Left colon (tissue), 2 donors: ENCODE measurements at regions not wholly inside any gene's neighbourhood (a gene's known extent, or its start where the extent isn't known, plus 50 kb on each side); places are given as distances from the start of the nearest gene placed in this dataset.
"Not testable (repeated sequence)": the region's sequence is repeated elsewhere in the genome, so short reads cannot be mapped to it uniquely, and the experiment has no call there.

Source experiments
- ATAC-seq: fragments of 200-7000 bp; cut with Tn5 transposase; one replicate; pipeline ENCODE4 v1.9.1; 2020; ENCODE audit warnings: mild to moderate bottlenecking, moderate library complexity
- DNase-seq, 2 donors: peaks; one replicate each; pipeline ENCODE4 v3.0.0-alpha.2; 2020
- intact Hi-C, 2 donors: fragments of 100-400 bp; cut with DNase I in 1 of 2; cut with micrococcal nuclease in 1 of 2; formaldehyde crosslinking; loops; one replicate each; pipeline versions ENCODE4 v1.11.2 to v1.14.0; 2022; cut with DNase I, micrococcal nuclease
- donor health status: DM: no; HTN: no; CAD: no.
- donor health status: DM: yes; HTN: yes; CAD: no.

DNA sequence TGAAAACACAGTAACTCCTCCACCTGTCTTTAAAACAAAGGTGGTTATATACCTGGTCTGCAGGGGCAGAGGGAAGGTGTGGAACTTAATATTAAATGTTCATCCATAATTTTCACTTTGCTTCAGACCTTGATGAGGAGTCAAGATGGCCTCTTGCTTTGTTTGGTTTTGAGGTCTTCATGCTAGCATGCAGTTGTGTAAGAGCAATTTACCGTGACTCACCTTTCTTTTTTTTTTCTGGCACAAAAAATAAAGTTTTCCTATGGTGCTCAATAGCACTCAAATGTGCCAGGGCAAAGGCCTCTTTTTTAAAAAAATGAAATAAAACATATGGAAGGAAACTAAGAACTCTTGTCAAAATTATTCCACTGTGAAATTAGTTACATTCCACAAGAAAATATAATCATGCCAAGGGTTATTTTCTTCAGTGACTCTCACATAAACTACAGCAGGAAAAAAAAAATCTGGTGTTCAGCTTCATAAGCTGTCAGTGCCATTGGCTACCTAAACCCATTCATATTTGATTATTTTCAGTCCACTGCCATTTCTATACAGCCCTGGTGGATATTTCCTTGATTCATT is 128.2 kb downstream of the SLC7A11 start:
- intact Hi-C loops: no loop called here
- DNase-seq: no peak

DNA sequence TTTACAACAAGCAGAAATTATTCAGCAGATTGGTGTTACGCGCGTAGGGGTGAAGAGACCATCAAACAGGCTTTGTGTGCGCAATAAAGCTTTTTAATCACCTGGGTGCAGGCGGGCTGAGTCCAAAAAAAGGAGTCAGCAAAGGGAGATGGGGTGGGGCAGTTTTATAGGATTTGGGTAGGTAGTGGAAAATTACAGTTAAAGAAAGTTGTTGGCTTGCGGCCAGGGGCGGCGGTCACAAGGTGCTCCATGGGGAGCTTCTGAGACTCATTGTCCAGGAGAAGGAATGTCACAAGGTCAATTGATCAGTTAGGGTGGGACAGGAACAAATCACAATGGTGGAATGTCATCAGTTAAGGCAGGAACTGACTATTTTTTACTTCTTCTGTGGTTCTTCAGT is 129.3 kb downstream of the SLC7A11 start:
- peak; percentile 82 for ATAC-seq
- intact Hi-C loops: not testable (repeated sequence)
- DNase-seq: peak; percentile 74 to 86

More for the DNA sequence above, 128.2 kb downstream of the SLC7A11 start:
- ATAC-seq: no peak

DNA sequence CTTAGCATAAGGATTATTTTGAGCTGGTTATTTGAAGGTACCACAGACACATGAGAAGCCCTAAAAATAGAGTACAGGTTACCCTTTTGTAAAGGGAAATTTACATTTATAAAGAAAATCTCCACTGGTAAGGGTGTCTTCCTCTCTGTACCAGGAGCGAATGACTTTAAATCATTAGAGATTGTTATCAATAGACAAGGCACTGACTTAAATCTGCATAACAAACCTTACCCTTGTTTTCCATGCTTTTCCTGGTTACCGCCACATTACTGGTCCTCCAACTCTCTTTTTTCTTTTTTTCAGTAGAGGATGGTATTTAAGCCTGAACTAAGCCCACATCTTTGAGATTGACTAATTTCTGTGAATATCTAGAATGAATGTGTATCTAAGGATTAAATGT is 129.8 kb downstream of the SLC7A11 start:
- ATAC-seq: peak; percentile 12
- intact Hi-C loops: no loop called here
- DNase-seq: no peak

DNA sequence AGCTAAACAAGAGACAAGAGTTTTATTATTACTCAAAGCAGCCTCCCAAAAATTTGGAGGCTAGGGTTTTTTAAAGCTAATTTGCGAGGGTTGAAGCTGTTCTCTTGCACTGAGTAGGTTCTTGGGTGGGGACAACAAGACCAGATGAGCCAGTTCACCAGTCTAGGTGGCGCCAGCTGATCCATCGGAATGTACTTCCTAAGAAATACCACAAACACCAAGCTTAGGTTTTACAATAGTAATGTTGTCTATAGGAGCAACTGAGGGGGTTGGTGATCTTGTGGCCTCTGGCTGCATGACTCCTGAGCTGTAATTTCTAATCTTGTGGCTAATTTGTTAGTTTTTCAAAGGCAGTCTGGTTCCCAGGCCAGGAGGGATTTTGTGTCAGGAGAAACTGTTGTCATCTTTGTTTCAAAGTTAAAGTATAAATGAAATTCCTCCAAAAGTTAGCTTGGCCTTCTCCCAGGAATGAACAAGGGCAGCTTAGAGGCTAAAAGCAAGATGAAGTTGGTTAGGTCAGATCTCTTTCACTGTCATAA is 130.6 kb downstream of the SLC7A11 start:
- no peak for ATAC-seq
- DNase-seq: no peak
- intact Hi-C loops: no loop called here

DNA sequence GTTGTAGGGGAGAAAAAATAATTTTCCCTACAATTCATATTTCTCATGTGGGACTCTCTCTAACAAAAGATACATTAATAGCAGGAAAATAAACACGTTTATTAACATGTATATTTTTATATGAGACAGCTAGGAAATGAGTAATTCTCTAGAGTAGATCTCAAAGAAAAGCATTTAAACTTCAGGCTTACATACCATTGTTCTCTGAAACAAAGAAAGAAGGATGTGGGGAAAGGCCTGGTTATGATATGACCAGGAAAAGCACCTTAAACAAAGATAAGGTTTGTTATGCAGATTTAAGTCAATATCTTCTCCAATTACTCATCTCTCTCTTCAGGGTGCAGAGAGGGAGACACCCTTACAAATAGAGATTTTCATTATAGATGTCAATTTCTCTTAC is 131.3 kb downstream of the SLC7A11 start:
- DNase-seq (no peak), ATAC-seq (no peak)
- intact Hi-C loops: no loop called here

DNA sequence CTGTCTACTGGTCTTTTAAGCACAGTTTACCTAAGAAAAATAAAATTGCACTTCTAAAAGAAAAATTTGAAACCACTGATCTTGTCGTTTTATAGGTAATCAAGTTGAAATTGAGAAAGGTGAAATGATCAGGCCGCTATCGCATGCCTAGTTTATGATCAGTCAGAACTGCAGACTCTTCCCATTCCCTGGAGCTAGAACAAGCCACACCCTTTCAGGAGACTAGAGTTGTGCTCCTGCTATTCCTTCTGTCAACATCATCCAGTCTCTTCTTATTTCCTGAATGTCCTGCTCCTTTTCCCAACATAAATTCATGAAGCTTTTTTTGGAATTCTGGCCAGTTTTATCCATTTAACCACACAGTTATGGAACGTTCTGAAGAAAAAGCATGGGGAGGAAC is 135.1 kb downstream of the SLC7A11 start:
- intact Hi-C loops: no loop called here
- no peak for DNase-seq

DNA sequence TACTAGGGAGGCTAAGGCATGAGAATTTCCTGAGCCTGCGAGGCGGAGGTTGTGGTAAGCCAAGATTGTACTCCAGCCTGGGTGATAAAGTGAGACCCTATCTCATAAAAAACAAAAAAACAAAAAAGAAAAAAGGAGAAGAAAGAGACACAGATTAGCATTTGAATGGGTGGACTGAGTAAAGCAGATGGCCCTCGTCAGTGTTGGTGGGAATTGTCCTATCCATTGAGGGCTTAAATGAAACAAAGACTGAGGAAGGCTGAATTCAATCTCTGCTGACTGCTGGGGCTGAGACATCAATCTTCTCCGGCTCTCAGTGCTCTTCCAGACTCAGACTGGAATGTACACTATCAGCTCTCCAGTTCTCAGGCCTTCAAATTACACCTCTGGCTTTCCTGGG is 136.8 kb downstream of the SLC7A11 start:
- DNase-seq: no peak
- ATAC-seq: no peak
- intact Hi-C loops: no loop called here

More for the DNA sequence above, 135.1 kb downstream of the SLC7A11 start:
- peak; percentile 96 for ATAC-seq

DNA sequence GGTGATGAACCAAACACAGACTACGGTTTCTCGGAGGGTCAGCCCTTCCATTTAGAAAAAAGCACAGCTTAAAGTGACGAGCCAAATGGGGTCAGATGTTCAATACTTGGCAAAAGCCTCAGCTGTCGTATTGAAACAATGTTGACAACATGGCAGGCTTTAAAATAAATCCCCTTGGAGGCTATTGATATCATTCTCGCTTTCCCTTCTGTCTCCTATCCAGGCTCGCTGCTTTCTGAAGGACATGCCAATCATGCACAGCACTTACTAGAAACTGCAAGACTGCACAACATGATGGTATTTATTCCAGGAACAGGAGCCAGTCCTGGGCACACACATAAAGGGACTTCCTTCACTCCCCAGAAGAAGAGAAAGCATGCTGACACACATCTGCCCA is 137.9 kb downstream of the SLC7A11 start:
- ATAC-seq (no peak), DNase-seq (no peak)
- intact Hi-C loops: no loop called here

DNA sequence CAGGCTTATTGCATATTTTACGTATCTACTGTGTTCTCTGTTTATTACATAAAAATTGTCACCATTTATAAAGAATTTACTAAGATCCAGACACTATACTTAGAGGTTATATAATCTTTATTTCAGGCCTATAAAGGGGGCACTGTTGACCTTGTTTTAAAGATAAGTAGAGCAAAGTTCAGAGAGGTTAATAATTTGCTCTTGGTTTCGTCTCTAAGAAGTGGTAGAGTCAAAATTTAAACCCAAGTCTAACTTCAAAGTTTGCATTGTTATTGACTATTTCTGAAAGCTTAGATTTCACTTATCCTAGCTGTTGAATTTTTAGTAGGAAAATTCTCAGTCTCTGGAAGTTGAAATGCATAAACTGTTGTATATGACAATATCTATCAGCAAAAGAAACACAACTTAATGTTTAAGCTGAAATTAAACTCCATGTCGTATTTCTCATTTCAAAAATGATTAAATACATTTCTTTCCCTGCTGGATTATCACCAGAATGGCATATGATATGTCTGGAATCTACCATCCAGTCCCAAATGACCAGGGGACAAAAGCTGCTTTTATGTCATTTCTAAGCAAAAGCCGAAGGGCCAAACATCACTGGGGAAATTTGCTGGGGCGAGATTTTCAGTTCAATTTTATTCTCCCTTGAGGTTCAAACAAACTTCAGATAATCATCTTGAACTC is 138.4 kb downstream of the SLC7A11 start:
- ATAC-seq (peak; percentile 70), DNase-seq (no peak)
- intact Hi-C loops: no loop called here

DNA sequence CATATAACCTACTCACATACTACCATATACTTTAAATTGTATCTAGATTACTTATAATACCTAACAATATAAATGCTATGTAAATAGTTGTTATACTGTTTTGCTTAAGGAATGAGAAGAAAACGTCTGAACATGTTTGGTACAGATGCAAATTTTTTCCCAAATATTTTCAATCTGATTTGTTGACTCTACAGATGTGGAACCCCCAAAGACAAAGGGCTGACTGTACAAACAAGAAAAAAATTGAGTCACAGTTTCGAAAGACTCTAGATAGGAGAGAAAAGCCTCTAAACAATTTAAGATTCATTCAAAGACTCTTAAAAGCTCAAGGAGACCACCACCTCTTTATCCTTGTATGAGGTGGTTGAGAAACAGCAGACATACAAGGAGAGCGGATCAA is 142.8 kb downstream of the SLC7A11 start:
- no peak for ATAC-seq
- intact Hi-C loops: no loop called here
- no peak for DNase-seq

DNA sequence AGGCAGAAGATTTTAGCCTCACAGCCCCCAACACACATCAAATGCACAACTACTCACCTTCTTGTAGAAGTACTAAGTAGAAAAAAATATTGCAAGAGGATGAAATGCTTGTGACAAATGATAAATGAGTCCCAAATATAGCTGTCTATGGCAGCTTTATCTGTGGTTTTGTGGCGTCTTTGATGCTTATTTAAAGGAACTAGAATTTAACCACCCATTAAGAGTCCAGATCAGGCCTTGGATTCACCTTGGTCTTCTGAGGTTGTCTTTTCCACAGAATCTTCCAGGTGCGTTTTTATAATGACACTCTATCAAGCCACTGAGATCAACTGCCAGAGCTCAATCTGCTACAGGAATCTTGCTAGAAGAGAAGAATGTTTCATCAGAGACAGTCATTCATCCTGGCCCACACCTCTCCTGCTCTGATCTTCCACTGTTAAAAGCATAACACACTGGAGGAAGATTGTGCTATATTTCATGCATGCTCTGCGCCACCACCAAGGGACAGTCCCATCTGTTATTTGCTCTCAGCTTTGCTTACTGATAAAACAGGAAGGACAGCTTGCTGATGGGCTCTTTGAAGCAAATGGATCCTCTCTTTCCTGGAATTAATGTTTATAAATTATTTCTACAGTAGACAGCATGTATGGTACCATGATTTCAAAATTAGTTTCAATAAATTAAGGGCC is 144.1 kb downstream of the SLC7A11 start:
- DNase-seq: no peak
- peak; percentile 80 for ATAC-seq
- intact Hi-C loops: no loop called here

DNA sequence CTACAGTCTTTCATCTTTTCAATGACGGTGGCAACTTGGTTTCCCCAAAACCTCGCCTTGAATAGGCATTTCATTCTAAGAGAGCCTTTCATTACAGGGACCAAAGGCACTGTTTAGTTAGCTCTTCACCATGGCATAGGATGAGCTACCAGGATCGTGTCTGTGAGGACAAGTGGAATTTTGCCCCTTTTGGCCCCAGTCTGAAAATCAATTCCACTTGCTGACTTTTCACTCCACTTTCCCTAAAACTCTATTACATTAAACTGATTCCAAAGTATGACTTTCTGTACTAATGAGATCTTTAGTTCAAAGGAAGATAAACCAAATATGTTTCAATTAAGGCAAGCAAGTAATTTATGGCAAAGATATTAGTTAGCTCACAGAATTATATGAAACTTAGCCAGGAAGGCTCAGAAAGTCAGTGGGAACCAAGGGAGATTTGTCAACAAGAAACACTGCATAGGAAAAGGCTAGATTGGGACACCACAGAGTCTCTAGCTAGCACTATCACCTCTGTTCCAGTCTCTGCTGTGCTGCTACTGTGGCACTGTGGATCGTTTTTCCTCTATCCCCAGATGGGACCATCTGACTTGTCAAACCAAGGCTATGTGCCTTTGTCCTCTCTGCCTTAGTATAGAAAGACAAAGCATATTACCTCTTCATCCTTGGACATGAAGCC is 145.6 kb downstream of the SLC7A11 start:
- intact Hi-C loops: no loop called here
- no peak for ATAC-seq
- no peak for DNase-seq

DNA sequence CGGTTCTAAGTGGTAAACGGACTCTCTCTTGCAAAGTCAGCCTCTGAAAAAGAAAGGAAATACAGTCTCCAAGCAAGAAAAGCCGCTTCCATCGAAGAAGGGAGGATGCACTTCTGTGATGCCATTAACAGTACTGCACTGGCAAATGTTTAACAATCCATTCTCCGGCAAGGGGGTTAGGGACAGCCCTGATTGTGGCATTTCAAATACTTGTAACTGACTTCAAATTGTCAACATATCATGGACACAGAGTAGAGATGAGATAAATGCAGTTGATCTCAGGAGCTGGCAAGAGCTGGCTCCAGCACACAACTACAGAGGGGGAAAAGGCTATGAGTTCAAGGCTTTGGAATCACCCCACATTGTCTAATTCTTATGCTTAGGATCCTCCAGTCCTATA is 146.8 kb downstream of the SLC7A11 start:
- ATAC-seq (no peak), DNase-seq (no peak)
- intact Hi-C loops: no loop called here

DNA sequence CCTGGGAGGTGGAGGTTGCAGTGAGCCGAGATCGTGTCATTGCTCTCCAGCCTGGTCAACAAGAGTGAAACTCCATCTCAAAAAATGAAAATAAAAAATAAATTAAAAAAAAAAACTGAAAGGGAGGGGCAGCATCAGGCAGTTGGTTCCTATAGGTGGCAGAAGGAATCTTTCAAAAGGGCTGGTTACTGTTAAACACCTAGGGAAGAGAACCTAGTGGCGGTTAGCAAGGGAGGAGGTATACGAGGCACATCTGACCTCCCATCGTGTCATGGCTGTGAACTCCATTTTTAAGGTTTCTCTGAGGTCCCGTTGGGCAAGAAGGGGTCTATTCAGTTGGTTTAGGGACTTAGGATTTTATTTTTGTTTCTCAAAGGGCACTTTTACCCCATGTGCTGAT is 150.1 kb downstream of the SLC7A11 start:
- DNase-seq (no peak), ATAC-seq (no peak)
- intact Hi-C loops: loop anchor here in 1 of 2 donors (5.0 kb wide), 1 partner anchor 55 kb away; no protein-coding TSS in a partner anchor

DNA sequence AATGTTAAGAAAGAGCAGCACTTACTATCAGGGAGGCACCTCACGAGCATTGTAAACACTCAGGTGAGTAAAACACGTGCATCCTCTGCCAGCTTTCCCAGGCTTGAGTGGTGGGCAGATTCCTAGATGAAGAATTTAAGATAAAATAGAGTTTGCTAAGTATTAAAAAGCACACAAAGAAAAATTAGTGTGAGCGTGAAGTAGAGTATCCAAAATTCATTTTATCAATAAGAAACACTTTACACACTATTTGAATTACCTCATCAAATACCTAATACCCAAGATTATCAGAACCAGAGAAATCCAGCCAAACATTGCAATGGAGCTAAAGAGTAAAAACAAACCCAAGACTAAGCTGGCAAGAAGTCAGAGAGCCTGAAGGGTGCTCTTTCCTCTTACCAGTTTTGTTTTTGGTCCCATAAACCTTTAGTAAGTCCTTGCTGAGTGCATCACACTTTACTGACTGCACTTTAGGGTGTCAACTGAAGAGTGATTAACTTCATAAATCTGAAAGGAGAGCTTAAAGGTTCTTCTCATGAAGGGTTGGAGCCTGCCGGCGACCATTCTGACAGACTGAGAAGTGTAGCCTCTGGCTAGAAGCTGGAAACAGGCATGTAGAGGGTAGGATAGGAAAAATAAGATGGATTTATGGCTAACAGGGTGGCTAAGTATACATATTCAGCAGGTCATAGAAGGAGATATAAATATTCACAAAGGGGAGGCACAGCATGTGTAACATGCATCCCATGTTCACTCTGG is 151.1 kb downstream of the SLC7A11 start:
- intact Hi-C loops: loop anchor here in 1 of 2 donors (5.0 kb wide), 1 partner anchor 54 kb away; no protein-coding TSS in a partner anchor
- ATAC-seq: no peak
- DNase-seq: no peak

DNA sequence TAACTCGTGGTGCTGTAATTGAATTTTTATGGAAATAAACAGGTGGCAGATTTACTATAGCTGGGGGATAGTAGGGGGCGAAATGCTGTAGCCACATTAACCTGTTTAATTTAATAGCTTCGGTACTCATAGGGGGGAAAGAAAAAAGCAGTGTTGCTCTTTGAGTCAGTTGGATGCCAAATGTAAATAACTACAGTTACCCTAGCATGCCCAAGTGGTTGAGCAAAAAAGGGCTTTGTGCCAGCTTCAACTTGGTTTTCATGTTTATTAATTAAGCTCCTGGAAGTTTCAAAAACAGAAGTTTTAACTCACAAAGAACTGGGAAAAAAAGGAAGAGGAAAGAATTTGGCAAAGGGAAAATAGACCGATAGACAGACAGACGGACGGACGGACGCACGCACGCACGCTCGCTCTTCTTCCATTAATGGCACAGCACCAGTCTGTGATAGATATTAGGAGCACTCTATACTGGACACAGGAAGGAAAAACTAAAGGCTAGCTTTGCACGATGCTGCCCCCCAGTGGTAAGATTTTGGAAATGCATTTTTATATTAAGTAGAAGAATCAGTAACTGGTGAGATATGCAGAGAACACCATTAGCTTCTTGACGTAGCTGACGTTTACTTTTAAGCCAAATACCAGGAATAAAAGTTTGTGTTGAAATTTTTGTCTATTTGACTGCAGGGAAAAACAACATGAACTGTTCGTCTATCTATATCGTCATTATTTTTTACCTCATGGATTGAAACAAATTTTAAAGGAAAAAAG is 151.8 kb downstream of the SLC7A11 start:
- intact Hi-C loops: loop anchor here in 1 of 2 donors (5.0 kb wide), 1 partner anchor 53 kb away; no protein-coding TSS in a partner anchor
- DNase-seq (peak in 1 of 2 donors; percentile 22), ATAC-seq (peak; percentile 71)

DNA sequence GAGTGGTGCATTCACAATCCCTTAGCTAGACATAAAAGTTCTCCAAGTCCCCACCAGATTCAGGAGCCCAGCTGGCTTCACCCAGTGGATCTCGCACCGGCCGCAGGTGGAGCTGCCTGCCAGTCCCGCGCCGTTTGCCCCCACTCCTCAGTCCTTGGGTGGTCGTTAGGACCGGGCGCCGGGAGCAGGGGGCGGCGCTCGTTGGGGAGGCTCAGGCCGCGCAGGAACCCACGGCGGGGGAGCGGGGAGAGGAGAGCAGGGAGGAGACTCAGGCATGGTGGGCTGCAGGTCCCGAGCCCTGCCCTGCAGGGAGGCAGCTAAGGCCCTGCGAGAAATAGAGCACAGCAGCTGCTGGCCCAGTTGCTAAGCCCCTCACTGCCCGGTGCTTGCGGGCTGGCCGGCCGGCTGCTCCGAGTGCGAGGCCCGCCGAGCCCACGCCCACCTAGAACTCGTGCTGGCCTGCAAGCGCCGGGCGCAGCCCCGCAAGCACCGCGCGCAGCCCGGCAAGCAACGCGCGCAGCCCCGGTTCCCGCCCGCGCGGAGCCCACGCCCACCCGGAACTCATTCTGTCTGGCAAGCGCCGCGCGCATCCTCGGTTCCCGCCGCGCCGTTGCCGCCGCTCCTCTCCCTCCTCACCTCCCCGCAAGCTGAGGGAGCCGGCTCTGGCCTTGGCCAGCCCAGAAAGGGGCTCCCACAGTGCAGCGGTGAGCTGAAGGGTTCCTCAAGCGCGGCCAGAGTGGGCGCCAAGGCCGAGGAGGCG is 153.5 kb downstream of the SLC7A11 start:
- intact Hi-C loops: no loop called here
- ATAC-seq: no peak
- no peak for DNase-seq
